ENCODE measurements at regions not wholly inside any gene's neighbourhood (a gene's known extent, or its start where the extent isn't known, plus 50 kb on each side); places are given as distances from the start of the nearest gene placed in this dataset.

DNA sequence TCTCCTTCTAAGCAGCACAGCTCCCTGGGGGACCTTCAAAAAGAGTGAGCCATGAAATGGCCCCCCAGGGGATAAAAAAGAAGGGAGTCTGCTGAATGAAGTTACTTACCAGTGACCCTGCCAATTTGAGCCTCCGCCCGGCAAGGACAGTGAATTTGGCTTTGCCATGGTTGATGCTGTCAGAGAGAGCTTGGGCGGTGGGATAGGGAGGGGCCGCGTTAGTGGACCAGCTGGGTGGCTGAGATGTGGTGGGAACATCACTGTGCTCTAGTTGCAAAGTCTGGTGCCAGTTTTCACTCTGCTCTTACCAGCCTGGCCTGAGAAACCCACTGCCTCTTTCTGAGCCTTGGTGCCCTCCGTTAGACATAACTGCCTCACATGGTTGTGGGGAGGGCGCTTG lies 114.6 kb downstream of the MRM1 start:
- TF ChIP-seq CBX3 (IDR thresholded peaks at IDR 0.05; ENCODE audit: low read depth) (no peak), RAD21 (IDR thresholded peaks at IDR 0.05; ENCODE audit: low read depth) (no peak), EZH2 (IDR thresholded peaks at IDR 0.05) (no peak)
- no peaks in the 10 kb centered on the region for H3K36me3 ChIP-seq (ENCODE audit: control insufficient read depth in 1 of 2, insufficient read depth in 2 of 2, low read length in 2 of 2)
- no peak for ATAC-seq
- no peaks in the 10 kb centered on the region for H4K20me1 ChIP-seq (ENCODE audit: insufficient read depth)
- RAD21 ChIA-PET (ENCODE audit: low non-redundant PET in 1 of 2, low total read pairs in 2 of 2, uncharacterized antibody in 2 of 2, unreplicated experiment in 2 of 2), result no interaction called here
- no peaks in the 10 kb centered on the region for H3K9me2 ChIP-seq (ENCODE audit: insufficient read depth)
- no peak overlapping the region for H2AFZ ChIP-seq (ENCODE audit: low read depth, low read length, poor library complexity, severe bottlenecking)
- no peaks in the 10 kb centered on the region for H3K9me3 ChIP-seq (ENCODE audit: control insufficient read depth in 1 of 2, insufficient read depth in 1 of 2, low read depth in 1 of 2, low read length in 2 of 2)
- no peaks in the 10 kb centered on the region for H3K79me2 ChIP-seq (ENCODE audit: insufficient read depth, low read length)
- H3K4me3 ChIP-seq (replicated peaks in 1 of 2; ENCODE audit: low read depth in 1 of 2, low read length in 2 of 2), result no peak overlapping the region
- H3K9ac ChIP-seq (ENCODE audit: low read length), result no peak overlapping the region
- no peak overlapping the region for H3K4me2 ChIP-seq (ENCODE audit: low read length)
- no peak overlapping the region for H3K27ac ChIP-seq (ENCODE audit: low read depth, low read length)
- no peaks in the 10 kb centered on the region for H3K4me1 ChIP-seq (ENCODE audit: control insufficient read depth in 1 of 2, insufficient read depth in 2 of 2, low read length in 2 of 2)
- intact Hi-C loops (cut with micrococcal nuclease), result no loop called here
- CTCF ChIA-PET, result no interaction called here
- no TSS peak for BruUV-seq (replicated peaks)
- POLR2A ChIA-PET, result no interaction called here
- H3K27me3 ChIP-seq (ENCODE audit: insufficient read depth, low read length), result peaks cover 9% of the 10 kb centered on the region; the same call in 1 of the 2 replicates
- no peak for DNase-seq (ENCODE audit: low read depth, low spot score)

DNA sequence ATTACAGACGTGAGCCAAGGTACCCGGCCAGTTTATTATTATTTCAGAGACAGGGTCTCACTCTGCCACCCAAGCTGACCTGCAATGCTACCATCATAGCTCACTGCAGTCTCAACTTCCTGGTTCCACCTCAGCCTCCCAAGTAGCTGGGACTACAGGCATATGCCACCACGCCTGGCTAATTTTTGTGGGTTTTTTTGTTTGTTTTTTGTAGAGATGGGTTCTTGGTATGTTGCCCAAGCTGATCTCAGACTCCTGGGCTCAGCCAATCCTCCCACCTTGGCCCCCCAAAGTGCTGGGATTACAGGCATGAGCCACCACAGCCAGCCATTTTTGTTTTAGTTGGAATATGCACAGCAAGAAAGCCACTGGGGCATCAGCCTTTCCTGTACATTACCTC lies 115.7 kb downstream of the MRM1 start:
- Histone ChIP-seq H3K79me2 (ENCODE audit: insufficient read depth, low read length) (no peaks in the 10 kb centered on the region), H3K4me2 (ENCODE audit: low read length) (no peak overlapping the region), H3K36me3 (ENCODE audit: control insufficient read depth in 1 of 2, insufficient read depth in 2 of 2, low read length in 2 of 2) (no peaks in the 10 kb centered on the region), H3K4me1 (ENCODE audit: control insufficient read depth in 1 of 2, insufficient read depth in 2 of 2, low read length in 2 of 2) (no peaks in the 10 kb centered on the region), H2AFZ (ENCODE audit: low read depth, low read length, poor library complexity, severe bottlenecking) (no peak overlapping the region), H3K9ac (ENCODE audit: low read length) (no peak overlapping the region), H3K27ac (ENCODE audit: low read depth, low read length) (no peak overlapping the region), H3K9me2 (ENCODE audit: insufficient read depth) (no peaks in the 10 kb centered on the region), H3K27me3 (ENCODE audit: insufficient read depth, low read length) (0 out of 2 replicates have a peak, but pooled peaks cover 3% of the 10 kb centered on the region), H3K9me3 (ENCODE audit: control insufficient read depth in 1 of 2, insufficient read depth in 1 of 2, low read depth in 1 of 2, low read length in 2 of 2) (no peaks in the 10 kb centered on the region), H3K4me3 (replicated peaks in 1 of 2; ENCODE audit: low read depth in 1 of 2, low read length in 2 of 2) (no peak overlapping the region), H4K20me1 (ENCODE audit: insufficient read depth) (no peaks in the 10 kb centered on the region)
- no peak for ATAC-seq
- ChIA-PET CTCF (no interaction called here), RAD21 (ENCODE audit: low non-redundant PET in 1 of 2, low total read pairs in 2 of 2, uncharacterized antibody in 2 of 2, unreplicated experiment in 2 of 2) (no interaction called here), POLR2A (no interaction called here)
- no TSS peak for BruUV-seq (replicated peaks)
- TF ChIP-seq CTCF (IDR thresholded peaks at IDR 0.05 in 2 of 3, conservative IDR thresholded peaks at IDR 0.05 in 1 of 3; ENCODE audit: borderline replicate concordance in 1 of 3, insufficient read depth in 1 of 3, low read depth in 2 of 3, low read length in 2 of 3) (no peak), EZH2phosphoT487 (IDR thresholded peaks at IDR 0.05; ENCODE audit: borderline replicate concordance) (no peak), YY1 (IDR thresholded peaks at IDR 0.05; ENCODE audit: extremely low read depth, insufficient replicate concordance, low read depth, low read length) (no peak), POLR2A (IDR thresholded peaks at IDR 0.05; ENCODE audit: borderline replicate concordance, extremely low read depth, insufficient read depth, insufficient read length) (no peak), POLR2AphosphoS5 (IDR thresholded peaks at IDR 0.05; ENCODE audit: low read depth, low read length) (no peak), ATF3 (IDR thresholded peaks at IDR 0.05) (no peak), ZBTB33 (IDR thresholded peaks at IDR 0.05; ENCODE audit: extremely low read depth, insufficient replicate concordance, low read length) (no peak), SP1 (IDR thresholded peaks at IDR 0.05; ENCODE audit: low read depth) (no peak), RAD21 (IDR thresholded peaks at IDR 0.05; ENCODE audit: low read depth) (no peak), SRF (IDR thresholded peaks at IDR 0.05; ENCODE audit: low read depth) (no peak), CBX3 (IDR thresholded peaks at IDR 0.05; ENCODE audit: low read depth) (no peak)
- TF ChIP-seq, protein P1, sequence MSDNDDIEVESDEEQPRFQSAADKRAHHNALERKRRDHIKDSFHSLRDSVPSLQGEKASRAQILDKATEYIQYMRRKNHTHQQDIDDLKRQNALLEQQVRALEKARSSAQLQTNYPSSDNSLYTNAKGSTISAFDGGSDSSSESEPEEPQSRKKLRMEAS (IDR thresholded peaks at IDR 0.05), result no peak
- DNase-seq (ENCODE audit: low read depth, low spot score), result no peak
- intact Hi-C loops (cut with micrococcal nuclease), result no loop called here
